Posterior vena cava (tissue), 2 donors: ENCODE measurements at regions not wholly inside any gene's neighbourhood (a gene's known extent, or its start where the extent isn't known, plus 50 kb on each side); places are given as distances from the start of the nearest gene placed in this dataset.

Experiments used
- DNase-seq: peaks from one replicate; pipeline ENCODE4 v3.0.0-alpha.2; 2020; ENCODE audit warnings: low spot score
- intact Hi-C, 2 donors: fragments of 100-400 bp; cut with DNase I; formaldehyde crosslinking; loops; one replicate each; pipeline versions ENCODE4 v1.14.1 to v1.14.2; 2022 to 2023
- donor health status: DM: yes; HTN: yes; CAD: no.
- donor health status: DM: yes; HTN: yes; CAD: no.

DNA sequence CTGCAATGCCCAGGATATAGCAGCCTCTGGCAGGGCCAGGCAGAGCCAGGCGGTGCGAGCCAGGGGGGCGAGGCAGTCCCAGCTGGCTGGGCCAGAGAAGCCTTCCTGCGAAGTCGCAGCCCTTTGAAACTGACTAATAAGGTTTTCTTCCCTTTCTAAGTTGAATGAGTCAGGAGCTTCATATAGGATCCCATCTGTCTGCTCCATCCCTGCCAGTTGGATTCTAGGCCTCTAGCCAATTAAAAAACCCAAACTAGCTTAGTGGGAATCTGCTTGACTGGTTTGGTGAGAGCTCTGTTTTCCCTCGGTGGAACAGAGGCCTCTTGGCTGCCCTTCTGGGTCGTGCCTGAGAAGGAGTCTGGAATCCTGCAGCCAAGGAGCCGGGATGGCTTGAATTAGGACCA, 70.1 kb upstream of the RAPGEF1 start:
- no peak for DNase-seq
- intact Hi-C loops: no loop called here

DNA sequence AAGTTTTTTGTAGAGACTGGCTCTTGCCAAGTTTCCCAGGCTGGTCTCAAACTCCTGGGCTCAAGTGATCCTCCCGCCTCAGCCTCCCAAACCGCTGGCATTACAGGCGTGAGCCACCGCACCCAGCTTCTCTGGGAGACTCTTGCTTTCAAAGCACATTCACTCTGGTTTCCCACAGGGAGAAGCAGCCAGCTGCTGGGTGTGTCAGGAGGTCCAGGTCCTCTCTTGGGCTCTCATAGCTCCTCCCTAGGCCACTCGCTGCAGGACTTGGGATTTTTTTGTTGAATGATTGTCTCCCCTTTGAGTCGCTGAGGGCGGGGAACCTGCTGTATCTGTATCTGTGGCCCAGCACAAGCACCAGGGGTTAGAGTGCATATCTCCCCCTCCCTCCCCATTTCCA, 68.4 kb upstream of the RAPGEF1 start:
- DNase-seq: peak; percentile 51
- intact Hi-C loops: no loop called here

DNA sequence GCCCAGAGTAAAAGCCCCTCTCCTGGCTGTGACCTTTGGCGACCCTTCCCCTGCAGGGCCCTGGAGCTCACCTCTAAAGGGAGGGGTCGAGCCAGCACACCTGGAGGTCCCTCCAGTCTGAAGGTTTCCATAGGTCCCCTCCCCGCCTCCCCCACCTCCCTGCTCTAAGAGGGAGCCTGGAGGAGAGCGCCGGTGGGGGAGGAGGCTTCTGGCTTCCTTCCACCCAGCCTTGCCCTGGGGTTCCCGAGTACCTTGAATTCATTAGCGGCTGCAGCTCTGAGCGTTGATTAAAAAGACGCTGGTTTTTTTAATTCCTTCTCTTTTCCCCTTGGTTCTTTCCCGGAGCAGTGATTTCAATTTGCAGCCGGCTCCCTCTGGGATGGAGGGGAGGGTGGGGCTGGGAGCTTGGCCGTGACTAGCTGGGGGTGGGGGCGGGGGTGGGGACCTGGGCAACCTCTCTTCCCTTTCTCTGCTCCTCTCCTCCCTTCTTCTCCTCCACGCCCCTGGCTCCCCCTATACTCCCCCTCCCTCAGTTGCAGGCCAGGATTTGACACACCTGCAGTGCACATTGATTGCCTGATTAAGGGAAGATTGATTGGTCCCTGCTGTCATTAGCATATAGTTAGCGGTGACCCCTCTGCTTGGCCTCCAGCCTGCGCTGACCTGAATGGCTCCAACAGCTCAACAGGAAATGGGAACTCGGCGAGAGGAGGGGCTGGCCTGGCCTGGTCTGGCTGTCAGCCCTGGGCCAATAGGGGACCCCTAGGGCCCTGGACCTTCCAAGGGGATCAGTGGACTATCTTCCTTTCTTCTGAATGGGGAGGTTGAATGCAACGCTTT, 67.5 kb upstream of the RAPGEF1 start:
- DNase-seq: peak; percentile 29
- intact Hi-C loops: no loop called here

DNA sequence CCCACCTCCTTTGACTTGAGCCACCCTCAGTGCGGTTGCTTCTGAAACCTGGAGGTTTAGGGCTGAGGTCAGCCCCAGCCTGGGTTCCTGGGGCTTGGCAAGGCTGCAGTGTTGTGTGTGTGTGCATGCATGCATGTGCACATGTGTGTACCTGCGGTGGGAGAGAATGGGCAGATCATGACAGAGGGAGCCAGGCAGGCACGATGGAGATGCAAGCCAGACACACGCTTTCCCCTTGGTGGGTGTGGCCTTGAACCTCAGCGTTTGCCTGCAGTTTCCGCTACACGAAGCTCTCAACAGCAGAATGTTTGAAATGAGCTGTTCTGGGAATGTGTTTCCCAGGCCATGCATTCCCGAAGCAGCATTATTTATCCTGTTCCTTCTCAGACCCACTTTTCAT, 65.9 kb upstream of the RAPGEF1 start:
- peak; percentile 18 for DNase-seq
- intact Hi-C loops: no loop called here

DNA sequence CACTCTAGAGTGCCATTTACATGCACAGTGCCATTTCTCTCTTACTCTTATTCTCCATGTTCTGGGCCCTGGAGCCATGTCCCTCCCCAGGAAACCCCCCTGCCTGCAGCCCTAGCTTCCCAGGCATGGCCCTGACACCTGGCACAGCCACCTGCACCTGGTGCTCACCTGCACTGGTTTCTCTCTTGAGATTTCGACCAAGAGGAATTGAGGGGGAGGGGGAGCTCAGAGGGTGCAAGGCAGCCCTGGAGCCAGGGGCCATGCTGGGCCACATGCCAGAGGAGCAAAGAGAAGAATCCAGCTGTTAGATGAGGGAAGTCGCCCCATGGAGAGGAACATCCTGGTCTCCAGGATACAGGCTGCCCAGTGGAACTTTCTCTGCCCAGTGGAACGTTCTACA, 65.0 kb upstream of the RAPGEF1 start:
- DNase-seq: peak; percentile 43
- intact Hi-C loops: no loop called here

DNA sequence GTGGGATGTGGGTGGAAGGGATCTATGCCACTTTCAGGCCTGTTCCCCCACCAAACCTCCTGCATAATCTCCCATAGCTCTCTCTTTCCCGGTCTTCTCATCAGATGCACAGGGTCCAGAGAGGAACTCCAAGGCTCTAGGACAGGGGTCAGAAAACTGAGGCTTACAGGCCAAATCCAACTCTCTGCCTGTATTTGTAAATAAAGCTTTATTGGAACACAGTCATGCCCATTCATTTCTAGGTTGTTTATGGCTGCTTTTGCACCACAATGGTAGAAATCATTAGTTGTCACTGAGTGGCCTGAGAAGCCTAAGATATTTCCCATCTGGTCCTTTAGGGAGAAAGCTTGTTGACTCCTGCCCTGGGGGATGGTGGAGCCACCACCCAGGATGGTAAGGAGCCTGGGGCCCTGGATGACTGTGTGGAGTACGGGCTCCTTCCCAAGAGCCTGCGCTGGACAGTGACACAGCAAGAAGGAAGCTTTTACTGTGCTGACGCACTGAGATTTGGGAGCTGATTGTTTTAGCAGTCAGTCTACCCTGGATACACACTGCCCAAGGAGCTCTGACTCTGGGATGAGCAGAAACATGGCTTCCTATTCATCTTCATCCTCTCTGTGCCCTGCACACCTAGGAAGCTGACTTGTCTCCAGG, 64.0 kb upstream of the RAPGEF1 start:
- intact Hi-C loops: no loop called here
- DNase-seq: no peak

DNA sequence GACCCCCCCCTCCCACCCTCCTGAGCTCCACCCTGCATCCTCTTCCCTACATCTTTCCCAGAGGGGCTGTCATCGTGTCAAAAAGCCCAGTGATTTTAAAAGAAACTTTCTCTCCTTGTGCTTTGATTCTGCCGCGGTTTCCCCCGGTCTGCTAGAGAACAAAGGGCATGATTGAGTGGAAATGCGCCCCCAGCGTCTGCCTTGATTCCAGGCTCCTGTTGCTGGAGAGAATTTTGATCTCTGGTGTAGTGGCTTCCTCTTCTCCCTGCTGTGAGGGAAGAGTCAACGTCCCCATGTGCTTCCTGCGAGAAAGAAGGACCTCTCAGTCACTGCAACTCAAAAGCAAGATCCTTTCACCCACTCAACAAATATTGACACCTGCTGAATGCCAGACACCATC, 61.9 kb upstream of the RAPGEF1 start:
- DNase-seq: no peak
- intact Hi-C loops: no loop called here

DNA sequence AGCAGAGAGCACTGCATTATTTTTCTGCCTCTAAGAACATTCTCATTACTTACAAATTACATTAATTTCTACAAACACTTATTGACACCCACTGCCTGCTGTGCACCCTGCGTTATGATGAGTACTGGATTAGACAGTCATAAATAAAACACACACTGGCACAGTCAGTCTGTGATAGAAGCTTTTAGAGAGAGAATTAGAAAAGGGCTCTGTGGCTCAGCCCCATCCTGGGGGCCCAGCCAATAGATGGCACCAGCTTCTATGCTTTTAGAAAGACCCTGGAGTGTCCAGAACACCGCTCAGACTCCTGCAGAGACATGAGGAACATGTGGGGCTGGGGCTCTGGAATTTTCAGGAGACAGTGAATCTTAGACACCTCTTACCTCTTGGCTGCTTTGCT, 61.0 kb upstream of the RAPGEF1 start:
- DNase-seq: no peak
- intact Hi-C loops: no loop called here

DNA sequence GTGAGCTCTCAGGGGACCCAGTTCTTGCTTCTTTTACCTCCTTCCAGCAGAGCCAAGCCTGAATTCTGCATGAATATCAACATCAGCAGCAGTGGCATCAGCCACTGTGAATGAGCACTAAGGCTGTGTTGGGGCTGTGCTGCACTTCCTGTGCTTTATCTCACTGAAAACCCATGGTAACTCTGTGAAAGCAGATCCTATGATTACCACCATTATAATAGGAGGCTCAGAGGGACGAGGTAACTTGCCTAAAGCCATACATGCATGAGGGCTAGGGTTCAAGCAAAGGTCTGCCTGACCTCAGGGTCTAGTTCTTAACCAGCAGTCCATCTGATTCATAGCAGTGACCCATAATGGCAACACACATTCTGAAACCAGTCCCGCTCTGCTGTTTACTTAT, 60.5 kb upstream of the RAPGEF1 start:
- intact Hi-C loops: no loop called here
- DNase-seq: no peak

DNA sequence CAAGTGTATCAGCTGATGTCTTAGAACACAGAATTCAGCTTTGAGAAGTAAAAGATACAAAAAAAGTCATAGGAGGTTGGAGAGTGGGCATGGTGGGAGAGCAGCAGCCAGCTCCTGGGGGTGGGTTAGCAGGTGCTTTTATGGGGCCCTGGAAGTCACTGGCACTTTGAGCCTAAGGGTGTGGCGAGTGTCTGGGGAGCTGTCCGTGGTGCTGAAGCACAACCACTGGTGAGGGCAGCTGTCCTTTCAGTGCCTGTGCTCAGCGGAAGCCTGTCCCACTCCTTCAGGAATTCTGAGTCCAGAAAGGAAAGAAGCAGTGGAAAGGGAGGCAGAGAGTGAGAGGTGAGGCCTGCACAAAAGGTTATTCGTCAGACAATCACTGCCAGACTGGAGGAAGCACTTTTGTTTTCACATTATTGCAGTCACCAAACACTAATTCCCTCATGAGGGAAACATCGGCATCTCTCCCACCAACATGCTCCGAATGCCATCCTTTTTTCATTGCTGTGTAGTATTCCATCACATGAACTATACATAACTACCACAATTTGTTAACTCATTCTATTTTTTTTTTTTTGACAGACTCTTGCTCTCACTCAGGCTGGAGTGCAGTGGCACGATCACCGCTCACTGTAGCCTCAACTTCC, 59.4 kb upstream of the RAPGEF1 start:
- DNase-seq: no peak
- intact Hi-C loops: no loop called here

DNA sequence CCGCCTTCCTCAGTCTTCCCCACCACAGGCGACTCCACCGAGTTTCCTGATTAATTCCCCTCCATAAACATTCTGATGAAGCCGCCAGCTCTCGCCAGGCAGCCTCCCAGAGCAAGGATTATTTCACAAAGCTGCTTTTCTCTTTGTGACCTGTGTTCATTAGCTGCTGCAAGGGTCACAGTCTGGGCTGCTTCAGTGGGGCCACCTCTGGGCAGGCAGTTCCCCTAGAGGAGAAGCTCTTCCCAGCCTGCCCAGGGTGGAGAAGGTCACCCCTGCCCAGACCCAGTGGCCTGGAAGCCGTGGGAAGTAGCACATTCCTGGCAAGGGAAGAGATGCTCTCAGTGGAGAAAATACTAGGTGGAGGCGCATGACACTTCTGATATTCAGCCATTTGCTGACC, 58.4 kb upstream of the RAPGEF1 start:
- intact Hi-C loops: no loop called here
- DNase-seq: no peak

DNA sequence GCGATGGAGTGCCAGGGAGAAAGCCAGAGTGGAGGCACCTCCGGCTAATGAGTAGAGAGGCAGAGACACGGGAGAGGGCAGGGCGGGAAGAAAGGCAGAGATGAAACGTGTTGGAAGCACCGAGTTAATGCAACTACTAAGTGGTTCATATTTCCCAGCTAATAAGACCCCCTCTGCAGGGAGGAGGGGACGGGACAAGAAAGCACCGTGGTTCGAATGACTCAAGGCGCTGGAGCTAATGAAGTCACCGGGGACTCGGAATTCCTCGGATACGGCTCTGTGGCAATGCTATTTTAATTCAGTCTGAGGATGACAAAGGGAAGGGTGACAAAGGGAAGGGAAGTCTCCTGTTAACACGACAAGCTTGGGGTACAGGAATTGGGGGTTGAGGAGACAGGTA, 54.5 kb upstream of the RAPGEF1 start:
- DNase-seq: no peak
- intact Hi-C loops: no loop called here

DNA sequence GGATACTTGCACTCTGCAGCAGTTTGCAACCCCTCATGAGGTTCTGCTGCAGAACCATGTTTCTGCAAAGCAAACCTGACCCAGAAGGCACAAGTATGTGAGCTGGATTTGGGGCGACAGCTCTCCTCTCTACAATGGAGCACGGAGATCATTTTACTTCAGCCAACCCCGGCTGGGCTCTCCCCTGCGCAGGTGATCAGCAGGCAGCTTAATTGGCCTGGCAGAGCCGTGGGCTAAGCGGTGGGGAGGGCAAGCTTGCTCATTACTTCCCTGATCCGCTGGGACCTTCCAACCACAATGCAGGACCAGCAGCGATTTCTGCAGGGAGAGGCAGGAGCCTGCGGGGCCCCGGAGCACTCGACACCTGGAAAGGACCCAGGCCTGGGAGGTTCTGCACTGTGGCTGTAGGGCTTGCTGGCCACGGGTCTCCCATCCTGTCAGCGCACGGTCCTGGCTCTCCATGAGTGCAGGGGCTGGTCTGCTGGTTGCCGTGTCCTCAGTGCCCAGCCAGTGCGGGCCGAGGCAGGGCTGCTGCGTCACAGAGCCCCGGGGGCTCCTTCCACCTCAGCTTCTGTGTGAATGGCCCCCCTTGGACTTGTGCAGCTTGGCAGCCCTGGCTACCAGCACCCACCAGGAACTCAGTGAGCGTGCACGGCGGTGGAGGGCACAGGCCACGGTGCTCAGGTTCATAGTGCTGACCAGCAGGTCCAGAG, 51.8 kb upstream of the RAPGEF1 start:
- DNase-seq: no peak

More for the DNA sequence above, 51.8 kb upstream of the RAPGEF1 start:
- intact Hi-C loops: no loop called here
